ENCODE measurements at regions not wholly inside any gene's neighbourhood (a gene's known extent, or its start where the extent isn't known, plus 50 kb on each side); places are given as distances from the start of the nearest gene placed in this dataset.

GRCh38 chr7:81273601-81274397 lies 354.9 kb upstream of the SEMA3C start:
- H3K4me3 ChIP-seq (replicated peaks; ENCODE audit: low read depth, low read length) = no peak overlapping the region
- DNase-seq (ENCODE audit: extremely low read depth, low read depth) = no peak
- TF ChIP-seq CTCF (IDR thresholded peaks at IDR 0.05; ENCODE audit: low read depth, low read length, missing control alignments) = no peak

- DNase-seq (ENCODE audit: extremely low read depth, low read depth) = no peak
- TF ChIP-seq CTCF (IDR thresholded peaks at IDR 0.05; ENCODE audit: low read depth, low read length, missing control alignments) = no peak
These were observed 353.3 kb upstream of the SEMA3C start for GRCh38 chr7:81272176-81272575.

GRCh38 chr7:81268551-81268950 lies 349.7 kb upstream of the SEMA3C start:
- no peak for DNase-seq (ENCODE audit: extremely low read depth, low read depth)
- TF ChIP-seq CTCF (IDR thresholded peaks at IDR 0.05; ENCODE audit: low read depth, low read length, missing control alignments) = no peak
- no peak overlapping the region for H3K4me3 ChIP-seq (replicated peaks; ENCODE audit: low read depth, low read length)

More at GRCh38 chr7:81272176-81272575, 353.3 kb upstream of the SEMA3C start:
- H3K4me3 ChIP-seq (replicated peaks; ENCODE audit: low read depth, low read length) = no peak overlapping the region

GRCh38 chr7:81267508-81267907 lies 348.7 kb upstream of the SEMA3C start:
- no peak overlapping the region for H3K4me3 ChIP-seq (replicated peaks; ENCODE audit: low read depth, low read length)
- DNase-seq (ENCODE audit: extremely low read depth, low read depth) = no peak
- no peak for TF ChIP-seq CTCF (IDR thresholded peaks at IDR 0.05; ENCODE audit: low read depth, low read length, missing control alignments)

- DNase-seq (ENCODE audit: extremely low read depth, low read depth) = no peak
- TF ChIP-seq CTCF (IDR thresholded peaks at IDR 0.05; ENCODE audit: low read depth, low read length, missing control alignments) = no peak
These were observed 345.3 kb upstream of the SEMA3C start for GRCh38 chr7:81264116-81264515.

GRCh38 chr7:81260152-81260551 lies 341.3 kb upstream of the SEMA3C start:
- DNase-seq (ENCODE audit: extremely low read depth, low read depth) = no peak
- TF ChIP-seq CTCF (IDR thresholded peaks at IDR 0.05; ENCODE audit: low read depth, low read length, missing control alignments) = no peak
- no peak overlapping the region for H3K4me3 ChIP-seq (replicated peaks; ENCODE audit: low read depth, low read length)

More at GRCh38 chr7:81264116-81264515, 345.3 kb upstream of the SEMA3C start:
- no peak overlapping the region for H3K4me3 ChIP-seq (replicated peaks; ENCODE audit: low read depth, low read length)

Measured in HFF-Myc (cell line).